ENCODE measurements at regions not wholly inside any gene's neighbourhood (a gene's known extent, or its start where the extent isn't known, plus 50 kb on each side); places are given as distances from the start of the nearest gene placed in this dataset.

DNA sequence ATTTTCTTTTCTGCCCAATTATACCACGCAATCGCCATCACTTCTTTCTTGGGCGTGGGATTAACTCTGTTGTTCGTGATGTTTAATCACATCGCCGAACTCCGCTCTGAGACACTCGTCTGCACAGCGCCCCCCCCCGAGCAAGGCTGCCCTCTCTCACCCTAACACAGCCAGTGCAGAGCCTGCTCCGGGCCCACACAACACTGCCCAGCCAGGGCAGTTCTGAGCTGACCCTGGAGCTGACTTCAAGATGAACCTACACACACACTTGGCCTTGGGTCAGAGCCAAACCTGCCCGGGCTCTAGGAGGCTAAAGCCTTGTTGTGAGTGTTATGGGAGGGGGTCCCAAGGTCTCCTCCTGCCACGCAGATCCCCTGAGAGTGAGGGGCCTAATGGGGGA lies 64.6 kb upstream of the LRP8 start:
- TF ChIP-seq POLR2A (IDR thresholded peaks at IDR 0.05) = no peak
- no peak for TF ChIP-seq CTCF (IDR thresholded peaks at IDR 0.05)
- intact Hi-C loops (cut with DNase I) = loop anchor here in 1 of 2 donors (2.0 kb wide), 1 partner anchor 114 kb away; no protein-coding TSS in a partner anchor
- H3K27me3 ChIP-seq = no peaks in the 10 kb centered on the region
- no peaks in the 10 kb centered on the region for H3K4me1 ChIP-seq (replicated peaks in 1 of 2)
- H3K9me3 ChIP-seq (replicated peaks in 1 of 3) = no peaks in the 10 kb centered on the region
- peak in 1 of 7 donors; percentile 24 for DNase-seq
- no peak overlapping the region for H3K4me3 ChIP-seq
- WGBS, 4 donors = 67 to 73% (median 68%) methylated on average over 13 of the region's 13 CpGs
- H3K27ac ChIP-seq = no peak overlapping the region
- H3K36me3 ChIP-seq (replicated peaks in 1 of 2) = no peaks in the 10 kb centered on the region

DNA sequence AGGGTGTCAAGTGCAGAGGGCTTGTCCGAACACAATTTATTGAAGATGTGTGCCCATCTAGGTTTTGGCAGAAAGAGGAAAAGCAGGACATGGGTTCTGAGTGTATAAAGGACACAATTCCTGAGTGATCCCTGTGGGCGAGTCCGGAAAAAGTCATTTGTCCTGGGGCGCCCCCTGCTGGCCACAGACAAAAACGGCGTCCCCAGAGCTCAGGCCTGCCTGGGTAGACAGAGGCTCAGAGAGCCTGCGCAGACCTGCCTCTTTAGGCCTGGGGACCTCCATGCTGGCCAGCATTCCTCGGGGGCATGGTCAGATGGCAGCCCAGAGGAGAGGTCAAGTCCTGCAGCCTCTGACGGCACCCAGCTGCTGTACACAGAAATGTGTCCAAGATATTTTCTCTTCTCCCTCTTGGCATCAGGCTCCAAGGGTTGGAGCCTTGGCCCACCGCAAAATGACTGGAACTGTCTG lies 65.5 kb upstream of the LRP8 start:
- intact Hi-C loops (cut with DNase I) = loop anchor here in 1 of 2 donors (2.0 kb wide), 1 partner anchor 115 kb away; no protein-coding TSS in a partner anchor
- no peak overlapping the region for H3K4me3 ChIP-seq
- no peaks in the 10 kb centered on the region for H3K27me3 ChIP-seq
- TF ChIP-seq CTCF (IDR thresholded peaks at IDR 0.05) = peak; percentile 83 to 94 (median 92)
- TF ChIP-seq POLR2A (IDR thresholded peaks at IDR 0.05) = no peak
- H3K4me1 ChIP-seq (replicated peaks in 1 of 2) = no peaks in the 10 kb centered on the region
- H3K9me3 ChIP-seq (replicated peaks in 1 of 3) = no peaks in the 10 kb centered on the region
- WGBS, 4 donors = 11 to 15% (median 12%) methylated on average over 10 of the region's 10 CpGs
- peak; percentile 65 to 89 (median 76) for DNase-seq
- no peak overlapping the region for H3K27ac ChIP-seq
- no peaks in the 10 kb centered on the region for H3K36me3 ChIP-seq (replicated peaks in 1 of 2)

DNA sequence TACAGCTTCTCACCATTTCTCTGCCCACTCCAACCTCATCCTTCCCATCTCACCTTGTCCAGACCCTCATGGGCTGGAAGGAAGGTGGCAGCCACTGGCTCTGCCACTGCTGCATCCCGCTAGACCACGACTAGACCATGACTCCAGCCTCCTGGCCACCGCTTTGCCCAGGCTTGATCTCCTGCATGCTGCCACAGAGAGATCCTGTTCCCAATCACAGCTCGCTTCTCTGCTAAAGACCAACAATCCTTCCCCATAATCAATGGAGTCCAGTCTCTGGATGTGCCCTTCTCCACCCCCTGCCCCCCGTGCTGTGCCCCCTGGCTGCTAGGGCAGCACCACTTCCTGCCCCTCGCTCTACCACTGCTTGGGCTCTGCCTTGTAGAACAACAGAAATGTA lies 64.9 kb upstream of the DMRTB1 start:
- H3K27ac ChIP-seq = no peak overlapping the region
- WGBS, 4 donors = 61 to 75% (median 71%) methylated on average over 6 of the region's 6 CpGs
- no peaks in the 10 kb centered on the region for H3K36me3 ChIP-seq (replicated peaks in 1 of 2)
- no peaks in the 10 kb centered on the region for H3K4me1 ChIP-seq (replicated peaks in 1 of 2)
- TF ChIP-seq POLR2A (IDR thresholded peaks at IDR 0.05) = no peak
- TF ChIP-seq CTCF (IDR thresholded peaks at IDR 0.05) = no peak
- intact Hi-C loops (cut with DNase I) = loop anchor here in 1 of 2 donors (1.0 kb wide), 1 partner anchor 115 kb away; no protein-coding TSS in a partner anchor
- DNase-seq = no peak
- no peaks in the 10 kb centered on the region for H3K27me3 ChIP-seq
- no peak overlapping the region for H3K4me3 ChIP-seq
- no peaks in the 10 kb centered on the region for H3K9me3 ChIP-seq (replicated peaks in 1 of 3)

- intact Hi-C loops (cut with DNase I) = no loop called here
- TF ChIP-seq POLR2A (IDR thresholded peaks at IDR 0.05) (no peak), CTCF (IDR thresholded peaks at IDR 0.05) (no peak)
- no peak overlapping the region for H3K27ac ChIP-seq
- H3K4me1 ChIP-seq (replicated peaks in 1 of 2) = no peaks in the 10 kb centered on the region
- H3K4me3 ChIP-seq = no peak overlapping the region
- H3K9me3 ChIP-seq (replicated peaks in 1 of 3) = no peaks in the 10 kb centered on the region
- WGBS, 4 donors = 59 to 71% (median 61%) methylated on average over 6 to 10 of the region's 10 CpGs
- no peak for DNase-seq
- no peaks in the 10 kb centered on the region for H3K27me3 ChIP-seq
- H3K36me3 ChIP-seq (replicated peaks in 1 of 2) = no peaks in the 10 kb centered on the region
These were observed 63.5 kb upstream of the DMRTB1 start for GRCh38 chr1:53395671-53396215.

Measured in adrenal gland (tissue), 9 donors.